22Rv1 (cell line): ENCODE measurements at regions not wholly inside any gene's neighbourhood (a gene's known extent, or its start where the extent isn't known, plus 50 kb on each side); places are given as distances from the start of the nearest gene placed in this dataset.

Experiments
- H3K27ac ChIP-seq: fragments of 450-650 bp; 2 replicates; pipeline ENCODE4 v1.5.1; 2017
- CTCF ChIP-seq: fragments of 450-650 bp; IDR thresholded peaks from 2 replicates; pipeline ENCODE4 v1.5.1; 2017; ENCODE audit warnings: mild to moderate bottlenecking
- ZFX ChIP-seq: fragments of 450-650 bp; IDR thresholded peaks from 2 replicates; pipeline ENCODE4 v1.6.1; 2017; ENCODE audit warnings: antibody characterized with exemption, borderline replicate concordance

- TF ChIP-seq ZFX (no peak), CTCF (no peak)
- H3K27ac ChIP-seq: no peak overlapping the region
Observed at GRCh38 chr17:70763018-70763417, 593.7 kb downstream of the KCNJ2 start.

GRCh38 chr17:70767102-70767701 lies 597.9 kb downstream of the KCNJ2 start:
- no peak overlapping the region for H3K27ac ChIP-seq
- TF ChIP-seq CTCF: peak; percentile 81
- TF ChIP-seq ZFX: no peak

GRCh38 chr17:70769956-70770355 lies 600.6 kb downstream of the KCNJ2 start:
- TF ChIP-seq ZFX (no peak), CTCF (no peak)
- 0 out of 2 replicates have a peak overlapping the region, but pooled peaks have one; percentile 11 for H3K27ac ChIP-seq

- no peak overlapping the region for H3K27ac ChIP-seq
- no peak for TF ChIP-seq CTCF
- no peak for TF ChIP-seq ZFX
Observed at GRCh38 chr17:70771804-70772386, 602.6 kb downstream of the KCNJ2 start.

GRCh38 chr17:70772761-70773160 lies 603.4 kb downstream of the KCNJ2 start:
- TF ChIP-seq ZFX (no peak), CTCF (no peak)
- H3K27ac ChIP-seq: no peak overlapping the region

GRCh38 chr17:70773258-70773657 lies 603.9 kb downstream of the KCNJ2 start:
- TF ChIP-seq ZFX (no peak), CTCF (no peak)
- no peak overlapping the region for H3K27ac ChIP-seq

GRCh38 chr17:70774339-70775117 lies 605.2 kb downstream of the KCNJ2 start:
- H3K27ac ChIP-seq: no peak overlapping the region
- TF ChIP-seq ZFX (no peak), CTCF (no peak)
